K562 (cell line): ENCODE measurements at regions not wholly inside any gene's neighbourhood (a gene's known extent, or its start where the extent isn't known, plus 50 kb on each side); places are given as distances from the start of the nearest gene placed in this dataset.

Source experiments
- ATAC-seq: fragments of 200-7000 bp; cut with Tn5 transposase; 3 replicates; pipeline ENCODE4 v1.9.1; 2020; ENCODE audit warnings: moderate library complexity
- BruUV-seq: library from RNA; stranded (reverse); fragments of 400-500 nt; replicated peaks from 2 replicates; lab custom pipeline; 2021; lab: Mats Ljungman, UMichigan
- CTCF ChIA-PET: fragments of 300-600 bp; formaldehyde crosslinking; extraction: SDS; loops from one replicate; lab custom pipeline; 2021; ENCODE audit warnings: low intra/inter-chr PET ratio; lab: Yijun Ruan, JAX
- POLR2A ChIA-PET: fragments of 300-600, 350-650 bp; sonication (Branson Sonifier 250); formaldehyde crosslinking; extraction: SDS; loops from one replicate; lab custom pipeline; 2021; ENCODE audit warnings: antibody characterized with exemption, inconsistent platforms; lab: Yijun Ruan, JAX
- DNase-seq, 4 experiments: peaks; one replicate each; pipeline versions ENCODE4 v3.0.0 to v3.0.0-alpha.2; 2011 to 2018; ENCODE audit warnings: low spot score in 3 of 4, mixed read lengths in 3 of 4; ENCODE audit errors: extremely low read depth in 1 of 4
- FAIRE-seq: peaks from 2 replicates; lab custom pipeline; 2011; peaks lifted over from hg19 to GRCh38; lab: Jason Lieb, UNC
- H2AFZ ChIP-seq: 2 replicates; pipeline ENCODE4 v1.6.0; 2011; ENCODE audit warnings: low read depth, low read length, control low read depth, inconsistent platforms
- H3K27ac ChIP-seq: fragments of 200-600 bp; 3 replicates; pipeline ENCODE4 v1.8.0; 2011; ENCODE audit warnings: low read depth, mild to moderate bottlenecking, control low read depth, inconsistent platforms, low read length, moderate library complexity, mixed read lengths; ENCODE audit errors: extremely low read depth
- H3K27me3 ChIP-seq, 2 experiments: fragments of 300-600 bp in 1 of 2; 2 replicates in 1 of 2; 3 replicates in 1 of 2; pipeline versions ENCODE4 v1.6.0 to v1.8.0; 2011; ENCODE audit warnings: inconsistent platforms in 2 of 2, low read length in 2 of 2, mild to moderate bottlenecking in 1 of 2, mixed read lengths in 1 of 2, moderate library complexity in 1 of 2; ENCODE audit not compliant: control insufficient read depth in 2 of 2, insufficient read depth in 2 of 2
- H3K36me3 ChIP-seq: fragments of 300-600 bp; 3 replicates; pipeline ENCODE4 v1.8.0; 2011; ENCODE audit warnings: mild to moderate bottlenecking, low read length, inconsistent platforms; ENCODE audit not compliant: control insufficient read depth, insufficient read depth
- H3K4me1 ChIP-seq, 2 experiments: fragments of 200-600 bp in 1 of 2; replicated peaks in 1 of 2; 2 replicates in 1 of 2; 3 replicates in 1 of 2; pipeline versions ENCODE4 v1.5.1 to v1.8.0; 2011; ENCODE audit warnings: inconsistent platforms in 2 of 2, low read length in 2 of 2, mild to moderate bottlenecking in 1 of 2, mixed read lengths in 1 of 2, moderate library complexity in 1 of 2; ENCODE audit not compliant: control insufficient read depth in 2 of 2, insufficient read depth in 2 of 2
- H3K4me2 ChIP-seq: 2 replicates; pipeline ENCODE4 v1.6.1; 2011; ENCODE audit warnings: low read length, control low read depth, inconsistent platforms, mixed read lengths; ENCODE audit not compliant: insufficient read depth
- H3K4me3 ChIP-seq: fragments of 200-600 bp; sonication (generic), shearing (Covaris generic); 2 replicates; pipeline ENCODE4 v1.5.1; 2016; ENCODE audit warnings: control low read depth, inconsistent platforms
- H3K79me2 ChIP-seq: fragments of 200-600 bp; 3 replicates; pipeline ENCODE4 v1.8.0; 2011; ENCODE audit warnings: low read length, inconsistent platforms; ENCODE audit not compliant: control insufficient read depth, insufficient read depth
- H3K9ac ChIP-seq, 2 experiments: 2 replicates each; pipeline versions ENCODE4 v1.6.0 to v1.6.1; 2011; ENCODE audit warnings: low read depth in 2 of 2, low read length in 2 of 2, control low read depth in 1 of 2, inconsistent platforms in 1 of 2, mild to moderate bottlenecking in 1 of 2, mixed read lengths in 1 of 2; ENCODE audit not compliant: insufficient read depth in 1 of 2
- H3K9me1 ChIP-seq: one replicate; pipeline ENCODE4 v1.6.0; 2011; ENCODE audit warnings: inconsistent platforms, mild to moderate bottlenecking, low read length, moderate library complexity; ENCODE audit not compliant: control insufficient read depth, insufficient read depth
- H3K9me3 ChIP-seq: replicated peaks from 2 replicates; pipeline ENCODE4 v1.5.1; 2011; ENCODE audit warnings: low read depth, low read length, inconsistent platforms; ENCODE audit not compliant: control insufficient read depth, insufficient read depth
- H4K20me1 ChIP-seq: replicated peaks from 2 replicates; pipeline ENCODE4 v1.6.1; 2011; ENCODE audit warnings: low read length, inconsistent platforms, mixed read lengths; ENCODE audit not compliant: control insufficient read depth, insufficient read depth
- BDP1 ChIP-seq: IDR thresholded peaks from 3 replicates; pipeline ENCODE4 v1.6.1; 2011; ENCODE audit not compliant: insufficient read length, insufficient read depth
- CC2D1A ChIP-seq: fragments of 450-650 bp; IDR thresholded peaks from 2 replicates; pipeline ENCODE4 v1.6.1; 2017; ENCODE audit warnings: mild to moderate bottlenecking
- CSDE1 ChIP-seq, 2 experiments: fragments of 450-650 bp; IDR thresholded peaks; 2 replicates each; pipeline ENCODE4 v1.6.1; 2016; ENCODE audit warnings: mild to moderate bottlenecking in 1 of 2
- HCFC1 ChIP-seq: IDR thresholded peaks from 2 replicates; pipeline ENCODE4 v1.6.1; 2012; ENCODE audit warnings: low read depth, low read length, improper control_type of control experiment
- HNRNPLL ChIP-seq: fragments of 200-400 bp; formaldehyde crosslinking; IDR thresholded peaks from 2 replicates; pipeline ENCODE4 v1.6.1; 2017; ENCODE audit warnings: low read length, low read depth, mild to moderate bottlenecking; ENCODE audit not compliant: poor library complexity, severe bottlenecking
- JUND ChIP-seq, 2 experiments: IDR thresholded peaks; 2 replicates in 1 of 2; 3 replicates in 1 of 2; pipeline ENCODE4 v1.6.1; 2011; ENCODE audit warnings: borderline replicate concordance in 2 of 2, low read depth in 2 of 2, low read length in 2 of 2, improper control_type of control experiment in 1 of 2, missing biosample characterization in 1 of 2, missing genetic modification characterization in 1 of 2, missing genetic modification reagents in 1 of 2
- MITF ChIP-seq: IDR thresholded peaks from 2 replicates; pipeline ENCODE4 v1.6.1; 2014; ENCODE audit warnings: antibody characterized with exemption
- RAD21 ChIP-seq, 2 experiments: fragments of 250-450 bp in 1 of 2; fragments of 450-650 bp in 1 of 2; sonication (Bioruptor Pico) in 1 of 2; formaldehyde crosslinking in 1 of 2; IDR thresholded peaks in 1 of 2; conservative IDR thresholded peaks in 1 of 2; 2 replicates each; pipeline versions ENCODE4 v1.4.0 to v1.8.0; 2020 to 2022; ENCODE audit warnings: mild to moderate bottlenecking in 2 of 2, moderate library complexity in 1 of 2
- SAP30 ChIP-seq: fragments of 200-600 bp; sonication (generic); IDR thresholded peaks from 2 replicates; pipeline ENCODE4 v1.6.1; 2012; ENCODE audit warnings: borderline replicate concordance, low read depth, mild to moderate bottlenecking, moderate library complexity, low read length, control low read depth, inconsistent platforms; ENCODE audit not compliant: insufficient read depth, poor library complexity, severe bottlenecking
- TAF1 ChIP-seq: IDR thresholded peaks from 2 replicates; pipeline ENCODE4 v1.6.1; 2011; ENCODE audit warnings: mild to moderate bottlenecking, low read length, moderate library complexity; ENCODE audit not compliant: insufficient read depth, control insufficient read depth, severe bottlenecking; ENCODE audit errors: extremely low read depth
- WGBS: fragments of 100-300 bp; shearing (Covaris generic); methylation state at CpG from one replicate; pipeline ENCODE4 v1.1.6; 2016; ENCODE audit warnings: low coverage, mixed read lengths; ENCODE audit not compliant: insufficient coverage; ENCODE audit errors: missing lambda C conversion rate; 5-methylcytosine and 5-hydroxymethylcytosine counted together
- in situ Hi-C: fragments of 300-500 bp; cut with MboI; formaldehyde crosslinking; loops from 4 replicates; pipeline ENCODE4 v1.15.0; 2018; ENCODE audit warnings: inconsistent platforms, mixed read lengths
- intact Hi-C: fragments of 100-400 bp; cut with micrococcal nuclease; formaldehyde crosslinking; loops from 2 replicates; pipeline ENCODE4 v1.14.2; 2022

- no peaks in the 10 kb centered on the region for H3K9me3 ChIP-seq
- ChIA-PET CTCF (no interaction called here), POLR2A (no interaction called here)
- FAIRE-seq (no peak), ATAC-seq (no peak), DNase-seq (no peak)
- H3K36me3 ChIP-seq: no peaks in the 10 kb centered on the region
- no peak overlapping the region for H3K4me3 ChIP-seq
- no peaks in the 10 kb centered on the region for H4K20me1 ChIP-seq
- no TSS peak for BruUV-seq
- in situ Hi-C loops: no loop called here
- H3K27me3 ChIP-seq: no peaks in the 10 kb centered on the region
- no peak overlapping the region for H3K27ac ChIP-seq
- no peak overlapping the region for H3K9ac ChIP-seq
- H3K9me1 ChIP-seq: no peaks in the 10 kb centered on the region
- no peak overlapping the region for H2AFZ ChIP-seq
- H3K79me2 ChIP-seq: no peaks in the 10 kb centered on the region
- no peak overlapping the region for H3K4me2 ChIP-seq
- TF ChIP-seq MITF (no peak), CSDE1 (IDR thresholded peaks at IDR 0.05) (no peak), RAD21 (CRISPR knock-in tag; conservative IDR thresholded peaks at IDR 0.05 in 1 of 2, IDR thresholded peaks at IDR 0.05 in 1 of 2) (no peak), HNRNPLL (no peak), SAP30 (no peak), TAF1 (no peak), CC2D1A (no peak), BDP1 (no peak), JUND (IDR thresholded peaks at IDR 0.05; ENCODE audit: borderline replicate concordance, low read depth, low read length) (no peak), JUND (tag; IDR thresholded peaks at IDR 0.05; ENCODE audit: borderline replicate concordance, low read depth, low read length) (no peak), HCFC1 (no peak)
- intact Hi-C loops: no loop called here
- no peaks in the 10 kb centered on the region for H3K4me1 ChIP-seq
- 4% methylated on average over 2 of the region's 2 CpGs for WGBS
Observed at GRCh38 chr16:77131398-77131797, 59.6 kb upstream of the MON1B start.
